Kidney epithelial cell (primary cell): ENCODE measurements at regions not wholly inside any gene's neighbourhood (a gene's known extent, or its start where the extent isn't known, plus 50 kb on each side); places are given as distances from the start of the nearest gene placed in this dataset.

Experiments used
- DNase-seq: peaks from one replicate; pipeline ENCODE4 v3.0.0-alpha.2; 2010; ENCODE audit warnings: low read depth
- H3K27me3 ChIP-seq: 2 replicates; pipeline ENCODE4 v1.6.0; 2011; ENCODE audit warnings: low read length; ENCODE audit not compliant: control insufficient read depth, insufficient read depth
- H3K36me3 ChIP-seq: 2 replicates; pipeline ENCODE4 v1.5.1; 2011; ENCODE audit warnings: low read length; ENCODE audit not compliant: control insufficient read depth, insufficient read depth
- H3K4me3 ChIP-seq: 2 replicates; pipeline ENCODE4 v1.5.1; 2011; ENCODE audit warnings: low read depth, mild to moderate bottlenecking, control low read depth, low read length
- CTCF ChIP-seq: IDR thresholded peaks from 2 replicates; pipeline ENCODE4 v1.5.1; 2011; ENCODE audit warnings: mild to moderate bottlenecking, moderate library complexity, low read length, control low read depth, inconsistent platforms; ENCODE audit not compliant: insufficient read depth, poor library complexity, severe bottlenecking

GRCh38 chr5:89470658-89471057 lies 587.7 kb upstream of the MEF2C start:
- Histone ChIP-seq H3K27me3 (no peaks in the 10 kb centered on the region), H3K4me3 (no peak overlapping the region), H3K36me3 (no peaks in the 10 kb centered on the region)
- DNase-seq, result no peak
- TF ChIP-seq CTCF, result no peak

- DNase-seq, result no peak
- no peaks in the 10 kb centered on the region for H3K36me3 ChIP-seq
- TF ChIP-seq CTCF, result no peak
- no peak overlapping the region for H3K4me3 ChIP-seq
- no peaks in the 10 kb centered on the region for H3K27me3 ChIP-seq
Observed at GRCh38 chr5:89458332-89458656, 575.3 kb upstream of the MEF2C start.

- DNase-seq, result peak; percentile 47
- Histone ChIP-seq H3K4me3 (no peak overlapping the region), H3K27me3 (no peaks in the 10 kb centered on the region), H3K36me3 (no peaks in the 10 kb centered on the region)
- no peak for TF ChIP-seq CTCF
Observed at GRCh38 chr5:89457411-89458331, 574.7 kb upstream of the MEF2C start.

- Histone ChIP-seq H3K4me3 (no peak overlapping the region), H3K36me3 (no peaks in the 10 kb centered on the region), H3K27me3 (no peaks in the 10 kb centered on the region)
- DNase-seq, result no peak
- no peak for TF ChIP-seq CTCF
Observed at GRCh38 chr5:89452081-89452480, 569.1 kb upstream of the MEF2C start.

- no peaks in the 10 kb centered on the region for H3K36me3 ChIP-seq
- no peak for TF ChIP-seq CTCF
Observed at GRCh38 chr5:89451263-89451662, 568.3 kb upstream of the MEF2C start.

GRCh38 chr5:89450149-89450538 lies 567.2 kb upstream of the MEF2C start:
- H3K4me3 ChIP-seq, result no peak overlapping the region
- DNase-seq, result no peak
- H3K27me3 ChIP-seq, result no peaks in the 10 kb centered on the region
- no peaks in the 10 kb centered on the region for H3K36me3 ChIP-seq
- TF ChIP-seq CTCF, result no peak

More at GRCh38 chr5:89451263-89451662, 568.3 kb upstream of the MEF2C start:
- no peak for DNase-seq
- Histone ChIP-seq H3K27me3 (no peaks in the 10 kb centered on the region), H3K4me3 (no peak overlapping the region)
